ENCODE measurements at regions not wholly inside any gene's neighbourhood (a gene's known extent, or its start where the extent isn't known, plus 50 kb on each side); places are given as distances from the start of the nearest gene placed in this dataset.
A peak's percentile ranks its signal among the peaks of the same experiment; 100 is the strongest.
"Not testable (repeated sequence)": the region's sequence is repeated elsewhere in the genome, so short reads cannot be mapped to it uniquely, and the experiment has no call there.

DNA sequence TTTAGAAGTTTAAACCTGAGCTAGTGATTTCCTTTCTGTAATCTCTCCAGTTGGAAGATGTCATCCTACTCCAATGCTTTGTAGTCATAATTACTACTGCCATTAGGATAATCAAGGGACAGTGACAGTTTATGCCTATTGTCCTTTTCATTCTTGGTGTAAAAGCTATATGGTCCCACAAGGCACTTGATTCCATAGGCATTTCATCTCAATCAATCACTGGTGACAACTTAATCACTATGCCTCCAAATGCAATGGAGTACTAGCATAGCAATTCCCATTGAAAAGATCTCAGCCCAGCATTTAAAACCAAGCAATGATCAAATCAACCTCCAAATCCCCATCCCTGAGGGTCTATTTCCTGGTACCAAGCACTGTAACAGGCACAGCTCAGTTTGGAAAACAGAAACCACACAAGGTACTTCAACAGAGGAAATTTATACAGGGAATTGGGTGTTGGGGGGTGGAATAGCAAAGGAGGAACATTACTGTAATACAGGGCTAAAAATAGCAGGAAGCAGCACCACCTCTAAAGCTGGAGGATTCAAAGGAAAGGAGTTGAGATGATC, 51.0 kb downstream of the FHIP2A start:
- no peaks in the 10 kb centered on the region for H3K36me3 ChIP-seq
- H3K27ac ChIP-seq = no peak overlapping the region

DNA sequence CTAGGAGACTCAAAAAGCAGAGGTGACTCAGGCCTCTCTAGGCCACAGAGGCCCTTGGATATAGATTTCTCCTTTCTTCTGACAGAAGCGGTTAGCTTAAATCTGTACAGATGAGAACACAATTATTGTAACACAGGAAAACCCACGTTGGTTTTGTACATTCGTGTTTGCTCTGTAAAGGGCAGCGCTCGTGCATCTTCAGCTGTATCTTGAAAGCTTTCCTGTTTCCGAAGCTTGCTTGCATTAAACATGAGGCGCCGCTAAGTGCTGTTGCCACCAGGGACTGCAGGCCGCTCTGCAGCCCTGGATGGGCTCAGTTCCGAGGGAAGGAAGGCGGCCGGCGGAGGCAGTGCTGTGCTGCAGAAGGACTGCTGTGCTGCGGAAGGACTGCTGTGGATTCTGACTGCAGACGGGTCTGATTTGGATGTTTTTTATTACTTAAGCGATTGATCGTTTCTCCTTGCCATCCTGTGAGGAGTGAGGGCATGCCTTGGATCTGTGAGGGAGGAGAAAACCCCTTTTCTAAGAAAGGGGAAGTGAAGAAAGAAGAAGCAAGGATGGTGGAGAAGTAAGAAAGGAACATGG, 53.3 kb downstream of the FHIP2A start:
- H3K36me3 ChIP-seq = no peaks in the 10 kb centered on the region
- H4K20me1 ChIP-seq = peaks cover 0 to 7% (median 0%) of the 10 kb centered on the region in 11 experiments; a peak in 1 of 22 replicates
- TF ChIP-seq Cebpa-rat (IDR thresholded peaks at IDR 0.05) = no peak
- H3K9me3 ChIP-seq (replicated peaks in 1 of 11) = no peaks in the 10 kb centered on the region
- H3K4me2 ChIP-seq = peak overlapping the region; percentile 47 to 87 (median 73)
- no peaks in the 10 kb centered on the region for H3K27me3 ChIP-seq
- H3K4me3 ChIP-seq = peak overlapping the region in 6 of 10 experiments; percentile 1 to 42 (median 32); a peak in 8 of 20 replicates
- H3K9ac ChIP-seq = peak overlapping the region in 8 of 11 experiments; percentile 2 to 53 (median 30); a peak in 10 of 22 replicates
- H3K27ac ChIP-seq = peak overlapping the region in 6 of 11 experiments; percentile 4 to 34 (median 28); a peak in 6 of 22 replicates
- H3K4me1 ChIP-seq = peaks cover 8 to 32% (median 19%) of the 10 kb centered on the region in 10 experiments

More for the DNA sequence above, 51.0 kb downstream of the FHIP2A start:
- TF ChIP-seq Cebpa-rat (IDR thresholded peaks at IDR 0.05) = no peak
- Histone ChIP-seq H3K4me1 (peaks cover 8 to 42% (median 19%) of the 10 kb centered on the region in 10 experiments), H3K4me3 (no peak overlapping the region), H3K9ac (no peak overlapping the region), H3K27me3 (no peaks in the 10 kb centered on the region), H3K9me3 (replicated peaks in 1 of 11) (no peaks in the 10 kb centered on the region), H4K20me1 (peaks cover 0 to 7% (median 0%) of the 10 kb centered on the region in 11 experiments; a peak in 1 of 22 replicates), H3K4me2 (peak overlapping the region in 1 of 11 experiments; percentile 0; a peak in 1 of 22 replicates)

GRCh38 chr10:114875590-114876081, 54.1 kb downstream of the FHIP2A start:
- H3K9me3 ChIP-seq (replicated peaks in 1 of 11); H3K36me3 ChIP-seq; H3K27me3 ChIP-seq; H4K20me1 ChIP-seq: not testable (repeated sequence)
- peak overlapping the region in 1 of 10 experiments; percentile 27; a peak in 1 of 20 replicates for H3K4me3 ChIP-seq
- peak overlapping the region; percentile 47 to 87 (median 73); a peak in 21 of 22 replicates for H3K4me2 ChIP-seq
- peak overlapping the region in 2 of 11 experiments; percentile 8 to 34; a peak in 1 of 22 replicates for H3K27ac ChIP-seq
- H3K4me1 ChIP-seq = peaks cover 8 to 32% (median 19%) of the 10 kb centered on the region in 10 experiments
- peak overlapping the region in 2 of 11 experiments; percentile 2 to 17; a peak in 2 of 22 replicates for H3K9ac ChIP-seq

GRCh38 chr10:114876169-114876568, 54.6 kb downstream of the FHIP2A start:
- Histone ChIP-seq H3K4me2 (peak overlapping the region in 1 of 11 experiments; percentile 12; a peak in 1 of 22 replicates), H3K27ac (no peak overlapping the region), H3K4me1 (peaks cover 8 to 32% (median 19%) of the 10 kb centered on the region in 10 experiments), H3K36me3 (no peaks in the 10 kb centered on the region), H3K9me3 (replicated peaks in 1 of 11) (no peaks in the 10 kb centered on the region), H3K27me3 (no peaks in the 10 kb centered on the region), H4K20me1 (peaks cover 0 to 7% (median 0%) of the 10 kb centered on the region in 11 experiments; a peak in 1 of 22 replicates), H3K4me3 (no peak overlapping the region), H3K9ac (no peak overlapping the region)
- no peak for TF ChIP-seq Cebpa-rat (IDR thresholded peaks at IDR 0.05)

DNA sequence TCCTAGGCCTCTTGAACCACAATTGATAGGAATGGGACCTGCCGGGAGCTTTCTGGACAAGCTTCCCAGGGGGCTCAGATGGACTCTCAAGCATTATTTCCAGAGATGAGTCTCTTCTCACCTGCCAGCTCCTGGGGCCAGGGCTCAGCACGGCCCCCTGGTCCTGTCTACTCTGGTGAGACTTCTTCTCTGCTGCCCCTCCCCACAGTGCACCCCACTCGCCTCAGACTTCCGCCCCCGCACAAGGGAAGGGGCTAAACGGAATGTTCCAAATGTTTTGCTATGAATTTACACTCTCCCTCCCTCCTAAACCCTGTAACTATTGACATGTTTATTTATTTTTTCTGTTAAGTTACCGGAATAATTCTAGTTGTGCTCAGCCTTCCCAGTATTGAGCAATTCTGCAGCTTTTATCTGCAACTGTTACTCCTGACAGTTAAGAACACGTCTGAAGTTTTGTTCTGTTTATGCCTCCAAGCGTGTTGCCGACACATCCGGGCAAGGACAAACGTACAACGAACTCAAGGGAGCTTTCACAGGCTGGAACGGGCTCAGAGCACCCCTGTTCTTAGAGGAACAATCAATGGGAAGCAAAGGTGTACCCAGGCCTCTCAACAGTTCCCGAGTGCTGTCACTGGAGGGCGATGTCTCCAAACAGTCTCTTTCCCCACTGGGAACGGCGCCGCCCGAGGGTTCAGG, 55.2 kb downstream of the FHIP2A start:
- Histone ChIP-seq H4K20me1 (peaks cover 0 to 7% (median 0%) of the 10 kb centered on the region in 11 experiments; a peak in 1 of 22 replicates), H3K4me3 (no peak overlapping the region), H3K27ac (no peak overlapping the region), H3K27me3 (no peaks in the 10 kb centered on the region), H3K9me3 (replicated peaks in 1 of 11) (no peaks in the 10 kb centered on the region), H3K4me2 (0 out of 22 replicates have a peak overlapping the region, but pooled peaks of 1 of the 11 experiments have one; percentile 12), H3K9ac (no peak overlapping the region), H3K36me3 (no peaks in the 10 kb centered on the region), H3K4me1 (peaks cover 9 to 32% (median 19%) of the 10 kb centered on the region in 10 experiments)
- no peak for TF ChIP-seq Cebpa-rat (IDR thresholded peaks at IDR 0.05)

GRCh38 chr10:114877301-114877644, 55.7 kb downstream of the FHIP2A start:
- Histone ChIP-seq H3K4me2 (no peak overlapping the region), H3K36me3 (no peaks in the 10 kb centered on the region), H3K27ac (no peak overlapping the region), H3K9ac (no peak overlapping the region), H4K20me1 (peaks cover 0 to 7% (median 0%) of the 10 kb centered on the region in 11 experiments; a peak in 1 of 22 replicates), H3K4me3 (no peak overlapping the region), H3K9me3 (replicated peaks in 1 of 11) (no peaks in the 10 kb centered on the region), H3K27me3 (no peaks in the 10 kb centered on the region), H3K4me1 (peaks cover 14 to 32% (median 19%) of the 10 kb centered on the region in 10 experiments)
- no peak for TF ChIP-seq Cebpa-rat (IDR thresholded peaks at IDR 0.05)

DNA sequence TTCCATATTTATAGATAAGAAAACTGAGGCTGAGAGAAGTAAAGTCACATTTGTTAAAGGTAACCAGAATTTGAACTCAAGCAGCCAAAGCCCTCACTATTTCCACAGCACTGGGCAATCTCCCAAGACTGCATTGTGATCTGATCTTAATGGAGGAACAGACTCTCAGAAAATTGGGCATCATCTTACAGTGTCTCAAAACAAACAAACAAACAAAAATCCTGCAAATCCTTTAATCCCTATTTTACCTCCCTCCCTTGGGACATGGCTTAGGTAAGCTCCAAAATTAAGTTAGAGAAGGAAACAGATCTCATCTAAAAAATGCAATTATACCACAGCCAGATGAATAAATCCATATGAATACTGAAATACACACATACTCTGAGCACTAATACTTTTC, 57.5 kb downstream of the FHIP2A start:
- no peak for TF ChIP-seq Cebpa-rat (IDR thresholded peaks at IDR 0.05)
- Histone ChIP-seq H3K9ac (no peak overlapping the region), H3K27me3 (no peaks in the 10 kb centered on the region), H4K20me1 (peaks cover 0 to 7% (median 0%) of the 10 kb centered on the region in 11 experiments; a peak in 1 of 22 replicates), H3K4me2 (no peak overlapping the region), H3K36me3 (no peaks in the 10 kb centered on the region), H3K4me1 (peaks cover 14 to 20% (median 17%) of the 10 kb centered on the region in 10 experiments), H3K27ac (no peak overlapping the region), H3K9me3 (replicated peaks in 1 of 11) (no peaks in the 10 kb centered on the region), H3K4me3 (no peak overlapping the region)

GRCh38 chr10:114879541-114880158, 58.1 kb downstream of the FHIP2A start:
- TF ChIP-seq Cebpa-rat (IDR thresholded peaks at IDR 0.05) = no peak
- peaks cover 9 to 15% (median 12%) of the 10 kb centered on the region in 10 experiments for H3K4me1 ChIP-seq
- no peak overlapping the region for H3K9ac ChIP-seq
- H3K4me2 ChIP-seq = no peak overlapping the region
- H4K20me1 ChIP-seq = peaks cover 0 to 5% (median 0%) of the 10 kb centered on the region in 11 experiments; a peak in 1 of 22 replicates
- H3K4me3 ChIP-seq = no peak overlapping the region
- H3K36me3 ChIP-seq = no peaks in the 10 kb centered on the region
- H3K27me3 ChIP-seq = no peaks in the 10 kb centered on the region
- no peaks in the 10 kb centered on the region for H3K9me3 ChIP-seq (replicated peaks in 1 of 11)
- no peak overlapping the region for H3K27ac ChIP-seq
